Gastrocnemius medialis (tissue), 4 donors: ENCODE measurements at regions not wholly inside any gene's neighbourhood (a gene's known extent, or its start where the extent isn't known, plus 50 kb on each side); places are given as distances from the start of the nearest gene placed in this dataset.

Experiments
- ATAC-seq, 2 donors: fragments of 150-250 bp; one replicate each; pipeline ENCODE4 v1.9.1; 2016
- DNase-seq, 2 donors: peaks; one replicate each; pipeline ENCODE4 v3.0.0-alpha.2; 2019
- H3K27ac ChIP-seq, 4 donors: fragments of 200-600 bp; sonication (generic); 1 replicate in 1 of 4; 2 replicates in 3 of 4; pipeline ENCODE4 v1.5.1; 2016 to 2018; ENCODE audit warnings: mild to moderate bottlenecking in 2 of 4, moderate library complexity in 1 of 4
- H3K27me3 ChIP-seq, 3 donors: fragments of 200-600 bp; sonication (generic) in 2 of 3; 1 replicate in 1 of 3; 2 replicates in 2 of 3; pipeline versions ENCODE4 v1.5.1 to v1.6.0; 2016 to 2019; ENCODE audit warnings: mild to moderate bottlenecking in 1 of 3, moderate library complexity in 1 of 3
- H3K36me3 ChIP-seq, 2 donors: fragments of 200-600 bp; sonication (generic) in 1 of 2; one replicate each; pipeline ENCODE4 v1.5.1; 2017 to 2018
- H3K4me1 ChIP-seq, 2 donors: fragments of 200-600 bp; sonication (generic) in 1 of 2; one replicate each; pipeline ENCODE4 v1.5.1; 2016 to 2017; ENCODE audit warnings: mild to moderate bottlenecking in 2 of 2
- H3K4me3 ChIP-seq, 4 donors: fragments of 200-600 bp; sonication (generic) in 3 of 4; 1 replicate in 1 of 4; 2 replicates in 3 of 4; pipeline ENCODE4 v1.5.1; 2016 to 2019; ENCODE audit warnings: mild to moderate bottlenecking in 2 of 4
- H3K9me3 ChIP-seq, 3 donors: fragments of 200-600 bp; sonication (generic) in 2 of 3; 1 replicate in 1 of 3; 2 replicates in 2 of 3; pipeline ENCODE4 v1.5.1; 2016 to 2019
- POLR2A ChIP-seq, 2 donors: fragments of 450-650 bp; IDR thresholded peaks; one replicate each; pipeline ENCODE4 v1.6.1; 2017; ENCODE audit warnings: antibody characterized with exemption in 2 of 2, mild to moderate bottlenecking in 2 of 2, moderate library complexity in 2 of 2
- in situ Hi-C, 4 donors: fragments of 200-750 bp; cut with MboI; loops; one replicate each; pipeline versions ENCODE4 v1.15.0 to v1.8.0; 2017; ENCODE audit warnings: low sequenced_read_pairs in 4 of 4
- intact Hi-C: fragments of 100-400 bp; cut with DNase I; formaldehyde crosslinking; loops from one replicate; pipeline ENCODE4 v1.15.1; 2023; ENCODE audit warnings: low total_unique reads
- TF ChIP-seq, protein P1 (sequence below), 5 experiments: fragments of 450-650 bp in 3 of 5; fragments of 200-600 bp in 2 of 5; sonication (generic) in 2 of 5; IDR thresholded peaks in 4 of 5; conservative IDR thresholded peaks in 1 of 5; 1 replicate in 4 of 5; 2 replicates in 1 of 5; pipeline ENCODE4 v1.5.1; 2016 to 2019; ENCODE audit warnings: antibody characterized with exemption in 5 of 5, mild to moderate bottlenecking in 3 of 5, moderate library complexity in 3 of 5

DNA sequence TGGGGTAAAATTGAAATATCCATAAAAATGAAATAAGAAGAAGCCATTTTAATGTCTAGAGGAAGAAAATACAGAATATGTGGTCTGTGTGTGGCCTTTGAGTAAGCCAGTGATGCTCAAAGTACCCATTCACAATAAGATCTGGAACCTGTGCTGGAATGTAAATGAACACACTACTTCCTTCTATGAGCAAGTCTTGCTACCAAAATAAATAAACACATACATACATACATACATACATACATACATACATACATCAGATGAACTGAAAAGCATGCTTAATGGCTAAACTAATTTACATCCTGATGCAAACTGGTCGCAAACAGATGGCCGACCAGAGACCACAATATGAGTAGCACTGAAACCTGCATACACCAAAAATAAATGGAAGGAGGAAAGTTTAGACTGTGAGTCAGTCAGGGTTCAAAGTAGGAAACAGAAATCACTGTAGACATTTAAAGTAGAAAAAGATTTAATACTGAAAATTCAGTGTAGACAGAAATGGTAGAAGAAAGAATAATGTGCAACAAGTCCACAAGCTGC is 317.6 kb downstream of the CAAP1 start:
- Histone ChIP-seq H3K4me1 (no peaks in the 10 kb centered on the region), H3K27ac (no peak overlapping the region), H3K9me3 (no peaks in the 10 kb centered on the region), H3K36me3 (no peaks in the 10 kb centered on the region), H3K4me3 (no peak overlapping the region), H3K27me3 (no peaks in the 10 kb centered on the region)
- DNase-seq: no peak
- no peak for ATAC-seq
- in situ Hi-C loops: loop anchor here in 2 of 4 donors (10.0 to 25.0 kb wide), 2 partner anchors 50 to 87 kb away; no protein-coding TSS in a partner anchor
- TF ChIP-seq, protein P1, sequence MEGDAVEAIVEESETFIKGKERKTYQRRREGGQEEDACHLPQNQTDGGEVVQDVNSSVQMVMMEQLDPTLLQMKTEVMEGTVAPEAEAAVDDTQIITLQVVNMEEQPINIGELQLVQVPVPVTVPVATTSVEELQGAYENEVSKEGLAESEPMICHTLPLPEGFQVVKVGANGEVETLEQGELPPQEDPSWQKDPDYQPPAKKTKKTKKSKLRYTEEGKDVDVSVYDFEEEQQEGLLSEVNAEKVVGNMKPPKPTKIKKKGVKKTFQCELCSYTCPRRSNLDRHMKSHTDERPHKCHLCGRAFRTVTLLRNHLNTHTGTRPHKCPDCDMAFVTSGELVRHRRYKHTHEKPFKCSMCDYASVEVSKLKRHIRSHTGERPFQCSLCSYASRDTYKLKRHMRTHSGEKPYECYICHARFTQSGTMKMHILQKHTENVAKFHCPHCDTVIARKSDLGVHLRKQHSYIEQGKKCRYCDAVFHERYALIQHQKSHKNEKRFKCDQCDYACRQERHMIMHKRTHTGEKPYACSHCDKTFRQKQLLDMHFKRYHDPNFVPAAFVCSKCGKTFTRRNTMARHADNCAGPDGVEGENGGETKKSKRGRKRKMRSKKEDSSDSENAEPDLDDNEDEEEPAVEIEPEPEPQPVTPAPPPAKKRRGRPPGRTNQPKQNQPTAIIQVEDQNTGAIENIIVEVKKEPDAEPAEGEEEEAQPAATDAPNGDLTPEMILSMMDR (IDR thresholded peaks at IDR 0.05 in 4 of 5, conservative IDR thresholded peaks at IDR 0.05 in 1 of 5): no peak
- no peak for TF ChIP-seq POLR2A (IDR thresholded peaks at IDR 0.05)
- intact Hi-C loops: no loop called here

DNA sequence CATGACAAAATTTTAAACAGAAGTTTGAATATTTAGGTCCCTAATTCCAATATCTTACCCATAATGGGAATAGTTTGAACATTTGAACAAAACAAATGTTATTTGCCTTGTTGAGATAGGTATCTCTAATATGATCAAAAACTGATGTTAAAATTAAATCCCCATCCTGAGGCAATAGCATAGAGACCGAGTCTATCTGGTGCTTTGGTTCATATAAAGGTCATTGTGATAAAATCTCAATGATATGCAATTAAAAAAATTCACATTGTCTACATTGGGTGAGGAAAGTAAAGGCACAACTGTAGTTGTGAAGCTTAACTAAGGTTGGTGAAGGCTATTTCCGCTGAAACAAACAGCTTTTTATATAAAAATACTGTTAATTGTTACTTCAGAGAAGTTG is 318.3 kb downstream of the CAAP1 start:
- intact Hi-C loops: no loop called here
- H3K36me3 ChIP-seq: no peaks in the 10 kb centered on the region
- no peak for ATAC-seq
- no peaks in the 10 kb centered on the region for H3K27me3 ChIP-seq
- no peak overlapping the region for H3K4me3 ChIP-seq
- in situ Hi-C loops: loop anchor here in 2 of 4 donors (10.0 to 25.0 kb wide), 2 partner anchors 51 to 88 kb away; no protein-coding TSS in a partner anchor
- H3K4me1 ChIP-seq: no peaks in the 10 kb centered on the region
- H3K9me3 ChIP-seq: no peaks in the 10 kb centered on the region
- DNase-seq: no peak
- H3K27ac ChIP-seq: no peak overlapping the region
- TF ChIP-seq, protein P1 (IDR thresholded peaks at IDR 0.05 in 4 of 5, conservative IDR thresholded peaks at IDR 0.05 in 1 of 5): no peak
- no peak for TF ChIP-seq POLR2A (IDR thresholded peaks at IDR 0.05)

DNA sequence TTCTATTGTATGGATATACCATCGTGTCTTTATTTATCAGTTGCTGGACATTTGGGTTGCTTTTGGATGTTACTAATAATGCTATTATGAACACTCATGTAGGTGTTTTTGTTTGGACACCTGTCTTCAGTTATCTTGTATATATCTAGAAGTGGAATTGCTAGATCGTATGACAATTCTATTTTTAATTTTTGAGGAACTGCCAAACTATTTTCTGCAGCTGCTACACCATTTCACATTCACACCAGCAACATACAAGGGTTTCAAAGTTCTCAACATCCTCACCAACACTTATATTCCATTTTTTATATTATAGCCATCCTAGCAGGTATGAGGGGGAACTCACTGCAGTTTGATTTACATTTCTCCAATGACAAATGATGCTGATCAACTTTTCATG is 324.6 kb downstream of the CAAP1 start:
- no peak overlapping the region for H3K4me3 ChIP-seq
- H3K27me3 ChIP-seq: no peaks in the 10 kb centered on the region
- H3K9me3 ChIP-seq: no peaks in the 10 kb centered on the region
- ATAC-seq (no peak), DNase-seq (no peak)
- no peaks in the 10 kb centered on the region for H3K36me3 ChIP-seq
- intact Hi-C loops (no loop called here), in situ Hi-C loops (loop anchor here in 1 of 4 donors (25.0 kb wide), 1 partner anchor 94 kb away; no protein-coding TSS in a partner anchor)
- no peak for TF ChIP-seq POLR2A (IDR thresholded peaks at IDR 0.05)
- TF ChIP-seq, protein P1 (IDR thresholded peaks at IDR 0.05 in 4 of 5, conservative IDR thresholded peaks at IDR 0.05 in 1 of 5): no peak
- peaks cover 4 to 14% of the 10 kb centered on the region in 2 donors for H3K4me1 ChIP-seq
- no peak overlapping the region for H3K27ac ChIP-seq

DNA sequence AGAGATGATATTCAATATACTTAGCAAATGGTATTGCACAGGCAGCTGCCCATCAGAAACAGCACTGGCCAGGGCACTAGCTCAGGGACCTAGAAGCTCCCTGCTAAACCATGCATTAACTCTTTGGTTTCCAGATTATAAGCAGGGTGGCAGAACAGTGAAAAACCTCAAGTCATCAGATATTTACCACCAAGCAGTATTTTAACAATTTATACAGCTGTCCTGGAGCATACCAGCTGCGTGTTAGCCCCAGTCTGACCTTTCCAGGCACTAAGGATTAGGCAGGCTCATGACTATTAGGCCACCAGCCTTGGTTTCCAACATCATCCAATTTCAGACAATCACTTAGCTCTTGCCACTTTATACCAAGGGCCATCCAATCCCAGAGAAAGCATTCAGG is 326.5 kb downstream of the CAAP1 start:
- Histone ChIP-seq H3K4me3 (no peak overlapping the region), H3K27me3 (no peaks in the 10 kb centered on the region), H3K27ac (no peak overlapping the region), H3K36me3 (no peaks in the 10 kb centered on the region), H3K9me3 (no peaks in the 10 kb centered on the region), H3K4me1 (peaks cover 4 to 14% of the 10 kb centered on the region in 2 donors)
- intact Hi-C loops (no loop called here), in situ Hi-C loops (loop anchor here in 1 of 4 donors (25.0 kb wide), 1 partner anchor 96 kb away; no protein-coding TSS in a partner anchor)
- DNase-seq (no peak), ATAC-seq (no peak)
- TF ChIP-seq, protein P1 (IDR thresholded peaks at IDR 0.05 in 4 of 5, conservative IDR thresholded peaks at IDR 0.05 in 1 of 5): no peak
- no peak for TF ChIP-seq POLR2A (IDR thresholded peaks at IDR 0.05)
